ENCODE measurements at regions not wholly inside any gene's neighbourhood (a gene's known extent, or its start where the extent isn't known, plus 50 kb on each side); places are given as distances from the start of the nearest gene placed in this dataset.

DNA sequence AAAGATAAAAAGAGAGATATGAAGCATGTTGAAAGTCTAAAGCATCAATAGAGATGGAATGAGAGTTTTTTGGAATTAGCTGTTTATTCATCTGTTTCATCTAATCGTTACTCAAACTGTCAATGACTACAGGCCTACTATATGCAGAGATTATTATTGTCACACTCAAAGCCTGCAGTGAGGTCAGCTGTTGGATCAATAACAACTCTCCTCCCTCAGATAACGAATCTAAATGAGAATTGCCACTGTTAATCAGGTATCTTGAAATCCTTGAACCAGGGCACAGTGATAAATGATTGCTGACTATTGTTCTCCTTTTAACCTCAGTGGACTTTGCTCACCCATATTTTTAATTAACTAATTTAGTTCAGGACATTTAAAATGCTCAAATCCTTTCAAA, 192.3 kb upstream of the SGO1 start:
- DNase-seq (ENCODE audit: low read depth, low spot score) (no peak), ATAC-seq (no peak)
- Histone ChIP-seq H3K27me3 (ENCODE audit: control insufficient read depth, insufficient read depth, low read length) (no peaks in the 10 kb centered on the region), H3K4me3 (ENCODE audit: low read depth in 2 of 2, low read length in 2 of 2) (no peak overlapping the region), H3K4me1 (ENCODE audit: control insufficient read depth, insufficient read depth, low read length) (no peaks in the 10 kb centered on the region), H3K27ac (ENCODE audit: low read length) (no peak overlapping the region), H3K36me3 (ENCODE audit: control insufficient read depth, insufficient read depth, low read length) (no peaks in the 10 kb centered on the region), H3K9me3 (ENCODE audit: control insufficient read depth, insufficient read depth, low read depth, low read length) (no peaks in the 10 kb centered on the region)
- BruUV-seq (replicated peaks) = no TSS peak
- POLR2A ChIA-PET = no interaction called here
- in situ Hi-C loops (cut with HindIII; ENCODE audit: low pct_unique_long_range_greater_than_20kb, low sequenced_read_pairs) = no loop called here
- TF ChIP-seq, protein P1, sequence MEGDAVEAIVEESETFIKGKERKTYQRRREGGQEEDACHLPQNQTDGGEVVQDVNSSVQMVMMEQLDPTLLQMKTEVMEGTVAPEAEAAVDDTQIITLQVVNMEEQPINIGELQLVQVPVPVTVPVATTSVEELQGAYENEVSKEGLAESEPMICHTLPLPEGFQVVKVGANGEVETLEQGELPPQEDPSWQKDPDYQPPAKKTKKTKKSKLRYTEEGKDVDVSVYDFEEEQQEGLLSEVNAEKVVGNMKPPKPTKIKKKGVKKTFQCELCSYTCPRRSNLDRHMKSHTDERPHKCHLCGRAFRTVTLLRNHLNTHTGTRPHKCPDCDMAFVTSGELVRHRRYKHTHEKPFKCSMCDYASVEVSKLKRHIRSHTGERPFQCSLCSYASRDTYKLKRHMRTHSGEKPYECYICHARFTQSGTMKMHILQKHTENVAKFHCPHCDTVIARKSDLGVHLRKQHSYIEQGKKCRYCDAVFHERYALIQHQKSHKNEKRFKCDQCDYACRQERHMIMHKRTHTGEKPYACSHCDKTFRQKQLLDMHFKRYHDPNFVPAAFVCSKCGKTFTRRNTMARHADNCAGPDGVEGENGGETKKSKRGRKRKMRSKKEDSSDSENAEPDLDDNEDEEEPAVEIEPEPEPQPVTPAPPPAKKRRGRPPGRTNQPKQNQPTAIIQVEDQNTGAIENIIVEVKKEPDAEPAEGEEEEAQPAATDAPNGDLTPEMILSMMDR (IDR thresholded peaks at IDR 0.05) = no peak
- TF ChIP-seq TCF7L2 (IDR thresholded peaks at IDR 0.05; ENCODE audit: low read depth, low read length) = no peak
- TF ChIP-seq, protein P2, sequence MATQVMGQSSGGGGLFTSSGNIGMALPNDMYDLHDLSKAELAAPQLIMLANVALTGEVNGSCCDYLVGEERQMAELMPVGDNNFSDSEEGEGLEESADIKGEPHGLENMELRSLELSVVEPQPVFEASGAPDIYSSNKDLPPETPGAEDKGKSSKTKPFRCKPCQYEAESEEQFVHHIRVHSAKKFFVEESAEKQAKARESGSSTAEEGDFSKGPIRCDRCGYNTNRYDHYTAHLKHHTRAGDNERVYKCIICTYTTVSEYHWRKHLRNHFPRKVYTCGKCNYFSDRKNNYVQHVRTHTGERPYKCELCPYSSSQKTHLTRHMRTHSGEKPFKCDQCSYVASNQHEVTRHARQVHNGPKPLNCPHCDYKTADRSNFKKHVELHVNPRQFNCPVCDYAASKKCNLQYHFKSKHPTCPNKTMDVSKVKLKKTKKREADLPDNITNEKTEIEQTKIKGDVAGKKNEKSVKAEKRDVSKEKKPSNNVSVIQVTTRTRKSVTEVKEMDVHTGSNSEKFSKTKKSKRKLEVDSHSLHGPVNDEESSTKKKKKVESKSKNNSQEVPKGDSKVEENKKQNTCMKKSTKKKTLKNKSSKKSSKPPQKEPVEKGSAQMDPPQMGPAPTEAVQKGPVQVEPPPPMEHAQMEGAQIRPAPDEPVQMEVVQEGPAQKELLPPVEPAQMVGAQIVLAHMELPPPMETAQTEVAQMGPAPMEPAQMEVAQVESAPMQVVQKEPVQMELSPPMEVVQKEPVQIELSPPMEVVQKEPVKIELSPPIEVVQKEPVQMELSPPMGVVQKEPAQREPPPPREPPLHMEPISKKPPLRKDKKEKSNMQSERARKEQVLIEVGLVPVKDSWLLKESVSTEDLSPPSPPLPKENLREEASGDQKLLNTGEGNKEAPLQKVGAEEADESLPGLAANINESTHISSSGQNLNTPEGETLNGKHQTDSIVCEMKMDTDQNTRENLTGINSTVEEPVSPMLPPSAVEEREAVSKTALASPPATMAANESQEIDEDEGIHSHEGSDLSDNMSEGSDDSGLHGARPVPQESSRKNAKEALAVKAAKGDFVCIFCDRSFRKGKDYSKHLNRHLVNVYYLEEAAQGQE (IDR thresholded peaks at IDR 0.05; ENCODE audit: insufficient read depth in 1 of 2, low read depth in 2 of 2, low read length in 1 of 2) = no peak
- no peak for TF ChIP-seq POLR2AphosphoS5 (IDR thresholded peaks at IDR 0.05; ENCODE audit: low read depth, low read length)
- TF ChIP-seq SIN3A (IDR thresholded peaks at IDR 0.05; ENCODE audit: borderline replicate concordance, insufficient read depth, low read depth, low read length) = no peak
- CTCF ChIA-PET = no interaction called here
- intact Hi-C loops (cut with micrococcal nuclease; ENCODE audit: unreplicated experiment) = no loop called here

DNA sequence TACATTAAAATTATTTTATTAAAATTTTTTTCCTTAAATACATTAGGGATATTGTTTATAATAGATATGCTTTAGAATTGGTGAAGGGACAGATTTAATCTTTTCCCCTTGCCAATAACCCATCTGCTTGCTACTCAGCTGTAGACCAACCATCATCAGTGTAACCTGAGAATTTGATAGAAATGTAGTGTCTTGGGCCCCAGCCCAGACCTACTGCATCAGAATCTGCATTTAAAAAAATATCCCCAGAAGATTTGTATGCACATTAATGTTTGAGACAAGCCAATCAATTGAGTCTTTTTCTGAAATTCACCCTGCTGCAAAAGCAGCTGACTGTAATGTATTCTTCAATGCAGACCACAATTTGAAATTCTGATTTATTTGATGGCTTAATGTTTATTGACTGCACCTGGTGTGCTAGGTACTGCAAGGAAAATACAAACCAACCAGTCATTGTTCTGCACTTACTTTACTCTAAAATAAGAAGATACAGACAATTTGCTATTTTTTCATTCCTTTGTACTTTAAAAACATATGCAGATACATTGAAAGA, 190.7 kb upstream of the SGO1 start:
- H3K4me1 ChIP-seq (ENCODE audit: control insufficient read depth, insufficient read depth, low read length) = no peaks in the 10 kb centered on the region
- H3K27me3 ChIP-seq (ENCODE audit: control insufficient read depth, insufficient read depth, low read length) = no peaks in the 10 kb centered on the region
- ATAC-seq = no peak
- no peak for DNase-seq (ENCODE audit: low read depth, low spot score)
- TF ChIP-seq SIN3A (IDR thresholded peaks at IDR 0.05; ENCODE audit: borderline replicate concordance, insufficient read depth, low read depth, low read length) (no peak), TCF7L2 (IDR thresholded peaks at IDR 0.05; ENCODE audit: low read depth, low read length) (no peak), POLR2AphosphoS5 (IDR thresholded peaks at IDR 0.05; ENCODE audit: low read depth, low read length) (no peak)
- TF ChIP-seq, protein P1 (IDR thresholded peaks at IDR 0.05) = no peak
- TF ChIP-seq, protein P2 (IDR thresholded peaks at IDR 0.05; ENCODE audit: insufficient read depth in 1 of 2, low read depth in 2 of 2, low read length in 1 of 2) = no peak
- intact Hi-C loops (cut with micrococcal nuclease; ENCODE audit: unreplicated experiment) = no loop called here
- ChIA-PET CTCF (no interaction called here), POLR2A (no interaction called here)
- no TSS peak for BruUV-seq (replicated peaks)
- no peak overlapping the region for H3K4me3 ChIP-seq (ENCODE audit: low read depth in 2 of 2, low read length in 2 of 2)
- no peaks in the 10 kb centered on the region for H3K9me3 ChIP-seq (ENCODE audit: control insufficient read depth, insufficient read depth, low read depth, low read length)
- in situ Hi-C loops (cut with HindIII; ENCODE audit: low pct_unique_long_range_greater_than_20kb, low sequenced_read_pairs) = no loop called here
- H3K27ac ChIP-seq (ENCODE audit: low read length) = no peak overlapping the region
- no peaks in the 10 kb centered on the region for H3K36me3 ChIP-seq (ENCODE audit: control insufficient read depth, insufficient read depth, low read length)

All from Panc1 (cell line).